Stomach (tissue), 8 donors: ENCODE measurements at regions not wholly inside any gene's neighbourhood (a gene's known extent, or its start where the extent isn't known, plus 50 kb on each side); places are given as distances from the start of the nearest gene placed in this dataset.

Experiments
- DNase-seq, 2 donors: peaks; one replicate each; pipeline versions ENCODE4 v3.0.0 to v3.0.0-alpha.2; 2013 to 2019
- H3K27ac ChIP-seq, 5 donors: fragments of 200-600 bp in 4 of 5; sonication (generic) in 4 of 5; one replicate each; pipeline ENCODE4 v1.5.1; 2013 to 2019; ENCODE audit warnings: mild to moderate bottlenecking in 1 of 5, moderate library complexity in 1 of 5
- H3K27me3 ChIP-seq, 3 donors: fragments of 200-600 bp; sonication (generic); one replicate each; pipeline ENCODE4 v1.5.1; 2017 to 2019; ENCODE audit warnings: mixed run types in 1 of 3
- H3K36me3 ChIP-seq, 4 donors: fragments of 200-600 bp; sonication (generic); 1 replicate in 3 of 4; 2 replicates in 1 of 4; pipeline ENCODE4 v1.5.1; 2016 to 2019
- H3K4me1 ChIP-seq, 4 donors: fragments of 200-600 bp; sonication (generic); one replicate each; pipeline ENCODE4 v1.5.1; 2016 to 2019
- H3K4me3 ChIP-seq, 4 donors: fragments of 200-600 bp; sonication (generic) in 3 of 4; one replicate each; pipeline ENCODE4 v1.5.1; 2016 to 2019; ENCODE audit warnings: mild to moderate bottlenecking in 1 of 4
- H3K9me3 ChIP-seq, 4 donors: fragments of 200-600 bp; sonication (generic); one replicate each; pipeline ENCODE4 v1.5.1; 2016 to 2019
- CTCF ChIP-seq, 7 experiments: fragments of 450-650 bp in 4 of 7; fragments of 200-600 bp in 3 of 7; sonication (generic) in 3 of 7; IDR thresholded peaks; one replicate each; pipeline ENCODE4 v1.5.1; 2016 to 2019; ENCODE audit warnings: antibody characterized with exemption in 7 of 7, control low read depth in 2 of 7, mild to moderate bottlenecking in 1 of 7
- EP300 ChIP-seq: sonication (generic); formaldehyde crosslinking; IDR thresholded peaks from one replicate; pipeline ENCODE4 v1.6.1; 2017; ENCODE audit warnings: antibody characterized with exemption
- POLR2A ChIP-seq, 4 donors: fragments of 450-650 bp; IDR thresholded peaks; one replicate each; pipeline ENCODE4 v1.6.1; 2016; ENCODE audit warnings: antibody characterized with exemption in 4 of 4, control low read depth in 2 of 4, mild to moderate bottlenecking in 1 of 4, moderate library complexity in 1 of 4
- POLR2AphosphoS5 ChIP-seq, 3 donors: sonication (generic); formaldehyde crosslinking; IDR thresholded peaks; one replicate each; pipeline ENCODE4 v1.6.1; 2016; ENCODE audit warnings: antibody characterized with exemption in 3 of 3
- WGBS, 5 donors: extraction: QIAGEN DNeasy Blood & Tissue Kit in 3 of 5; methylation state at CpG; one replicate each; pipeline versions ENCODE4 v1.1.5 to v1.1.7; 2013 to 2018; 5-methylcytosine and 5-hydroxymethylcytosine counted together
- intact Hi-C: fragments of 100-400 bp; cut with DNase I; formaldehyde crosslinking; loops from one replicate; pipeline ENCODE4 v1.15.1; 2023; ENCODE audit warnings: low total_unique reads
- donor health status: healthy with polysubstance abuse.
- donor health status: Bipolar disorder and iron deficiency.
- donor health status: healthy.

GRCh38 chr2:128781166-128781565 lies 462.5 kb upstream of the HS6ST1 start:
- intact Hi-C loops, result no loop called here
- Histone ChIP-seq H3K36me3 (no peaks in the 10 kb centered on the region), H3K27ac (no peak overlapping the region), H3K9me3 (no peaks in the 10 kb centered on the region), H3K4me3 (no peak overlapping the region), H3K27me3 (peaks cover 0 to 5% (median 0%) of the 10 kb centered on the region in 3 donors), H3K4me1 (no peaks in the 10 kb centered on the region)
- DNase-seq, result no peak
- WGBS, 5 donors, result 76 to 93% (median 85%) methylated on average over 3 of the region's 3 CpGs
- TF ChIP-seq POLR2AphosphoS5 (IDR thresholded peaks at IDR 0.05) (no peak), CTCF (IDR thresholded peaks at IDR 0.05) (no peak), EP300 (no peak), POLR2A (IDR thresholded peaks at IDR 0.05) (no peak)

- DNase-seq, result no peak
- H3K4me1 ChIP-seq, result peaks cover 0 to 2% (median 0%) of the 10 kb centered on the region in 4 donors
- no peak for TF ChIP-seq CTCF (IDR thresholded peaks at IDR 0.05)
- TF ChIP-seq POLR2AphosphoS5 (IDR thresholded peaks at IDR 0.05), result no peak
- no peak for TF ChIP-seq EP300
- no peak for TF ChIP-seq POLR2A (IDR thresholded peaks at IDR 0.05)
- H3K27me3 ChIP-seq, result peaks cover 0 to 5% (median 0%) of the 10 kb centered on the region in 3 donors
- H3K4me3 ChIP-seq, result no peak overlapping the region
- no peak overlapping the region for H3K27ac ChIP-seq
- 83 to 92% (median 86%) methylated on average over 18 of the region's 18 CpGs for WGBS, 5 donors
- no peaks in the 10 kb centered on the region for H3K36me3 ChIP-seq
- H3K9me3 ChIP-seq, result no peaks in the 10 kb centered on the region
- intact Hi-C loops, result no loop called here
These were observed 463.1 kb upstream of the HS6ST1 start for GRCh38 chr2:128781585-128782385.

- intact Hi-C loops, result no loop called here
- no peak overlapping the region for H3K27ac ChIP-seq
- no peak for TF ChIP-seq CTCF (IDR thresholded peaks at IDR 0.05)
- TF ChIP-seq POLR2AphosphoS5 (IDR thresholded peaks at IDR 0.05), result no peak
- no peak for TF ChIP-seq EP300
- no peak for TF ChIP-seq POLR2A (IDR thresholded peaks at IDR 0.05)
- peak in 1 of 2 donors; percentile 7 for DNase-seq
- no peak overlapping the region for H3K4me3 ChIP-seq
- peaks cover 0 to under 1% (median 0%) of the 10 kb centered on the region in 3 donors for H3K27me3 ChIP-seq
- 71 to 84% (median 81%) methylated on average over 6 of the region's 6 CpGs for WGBS, 5 donors
- H3K36me3 ChIP-seq, result no peaks in the 10 kb centered on the region
- H3K9me3 ChIP-seq, result no peaks in the 10 kb centered on the region
- peaks cover 0 to 7% (median 0%) of the 10 kb centered on the region in 4 donors for H3K4me1 ChIP-seq
These were observed 463.9 kb upstream of the HS6ST1 start for GRCh38 chr2:128782411-128783192.

- Histone ChIP-seq H3K27ac (no peak overlapping the region), H3K4me3 (no peak overlapping the region), H3K9me3 (no peaks in the 10 kb centered on the region), H3K36me3 (no peaks in the 10 kb centered on the region), H3K4me1 (peaks cover 0 to 7% (median 0%) of the 10 kb centered on the region in 4 donors), H3K27me3 (no peaks in the 10 kb centered on the region)
- intact Hi-C loops, result no loop called here
- peak in 1 of 2 donors; percentile 4 for DNase-seq
- WGBS, 5 donors, result 85 to 95% (median 92%) methylated on average over 9 of the region's 9 CpGs
- TF ChIP-seq POLR2AphosphoS5 (IDR thresholded peaks at IDR 0.05) (no peak), EP300 (no peak), POLR2A (IDR thresholded peaks at IDR 0.05) (no peak), CTCF (IDR thresholded peaks at IDR 0.05) (no peak)
These were observed 464.6 kb upstream of the HS6ST1 start for GRCh38 chr2:128783193-128783671.
